Activated CD4-positive, CD25-positive, alpha-beta regulatory T cell treated with anti-CD3 and anti-CD28 coated beads, Interleukin-2, amount 50 U/mL, for 16 hours (primary cell): ENCODE measurements at regions not wholly inside any gene's neighbourhood (a gene's known extent, or its start where the extent isn't known, plus 50 kb on each side); places are given as distances from the start of the nearest gene placed in this dataset.

Experiments
- DNase-seq: peaks from one replicate; pipeline ENCODE4 v3.0.0-alpha.2; 2020; ENCODE audit warnings: low read depth, low spot score

DNA sequence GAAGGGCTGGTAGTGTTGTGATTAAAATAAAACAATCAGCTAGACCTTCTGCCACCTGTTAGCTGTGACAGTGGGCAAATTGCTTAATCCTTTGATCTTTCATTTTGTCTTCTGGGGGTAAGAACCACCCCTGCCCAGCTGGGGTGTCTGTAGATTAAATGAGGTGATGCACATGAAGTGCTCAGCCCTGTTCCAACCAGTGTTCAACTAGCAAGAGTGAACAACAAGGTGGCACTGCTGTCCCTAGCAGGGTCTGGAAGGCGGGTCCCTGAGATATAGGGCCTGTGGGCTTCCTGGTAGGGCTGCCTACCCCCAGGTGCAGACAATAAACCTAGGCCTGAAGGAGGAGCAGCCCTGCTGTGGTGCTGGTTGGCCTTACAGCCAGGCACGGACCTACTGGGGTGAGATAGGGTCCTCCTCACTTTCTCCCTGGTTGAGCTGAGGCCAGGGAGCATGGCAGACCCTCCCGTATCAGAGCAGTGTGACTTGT is 60.6 kb downstream of the ARL6IP4 start:
- DNase-seq = no peak

DNA sequence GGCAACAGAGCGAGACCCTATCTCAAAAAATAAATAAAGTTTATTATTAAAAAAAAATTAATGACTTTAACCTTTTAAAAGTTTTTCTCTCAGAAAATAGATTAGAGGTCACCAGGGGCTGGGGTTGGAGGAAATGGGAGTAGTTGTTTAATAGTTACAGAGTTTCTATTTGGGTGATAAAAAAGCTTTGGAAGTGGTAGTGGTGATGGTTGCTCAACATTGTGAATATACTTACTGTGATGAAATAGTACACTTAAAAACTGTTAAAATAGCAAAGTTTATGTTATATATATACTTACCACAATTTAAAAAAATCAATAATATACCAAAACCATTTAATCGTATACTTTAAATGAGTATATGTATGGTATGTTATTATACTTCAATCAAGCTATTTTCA is 59.6 kb downstream of the ARL6IP4 start:
- no peak for DNase-seq

DNA sequence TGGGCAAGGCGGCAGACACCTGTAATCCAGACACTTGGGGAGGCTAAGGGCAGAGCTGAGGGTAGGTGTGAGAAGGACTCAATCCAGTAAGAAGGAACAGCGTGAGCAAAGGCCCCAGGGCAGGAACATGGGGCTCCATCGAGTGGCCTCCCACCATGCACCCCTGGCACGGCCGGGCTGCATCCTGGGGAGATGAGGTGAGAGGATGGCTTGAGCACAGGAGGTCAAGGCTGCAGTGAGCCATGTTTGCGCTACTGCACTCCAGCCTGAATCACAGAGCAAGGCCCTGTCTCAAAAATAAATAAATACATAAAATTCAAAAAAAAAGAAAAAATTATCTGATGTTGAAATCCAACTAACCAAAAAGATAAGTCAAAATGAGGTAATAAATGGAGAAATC is 58.5 kb downstream of the ARL6IP4 start:
- no peak for DNase-seq

DNA sequence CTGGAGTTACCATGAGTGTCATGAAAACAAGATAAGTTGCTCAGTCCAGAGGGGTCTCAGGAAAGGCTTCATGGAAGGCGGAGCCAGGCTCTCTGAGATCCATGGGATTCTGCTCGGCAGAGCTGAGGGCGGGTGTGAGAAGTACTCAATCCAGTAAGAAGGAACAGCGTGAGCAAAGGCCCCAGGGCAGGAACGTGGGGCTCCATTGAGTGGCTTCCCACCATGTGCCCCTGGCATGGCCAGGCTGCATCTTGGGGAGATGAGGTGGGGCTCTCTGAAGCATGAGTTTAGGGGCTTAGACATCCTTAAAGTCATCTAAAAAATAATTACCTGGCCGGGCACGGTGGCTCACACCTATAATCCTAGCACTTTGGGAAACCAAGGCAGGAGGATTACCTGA is 58.0 kb downstream of the ARL6IP4 start:
- DNase-seq = no peak

DNA sequence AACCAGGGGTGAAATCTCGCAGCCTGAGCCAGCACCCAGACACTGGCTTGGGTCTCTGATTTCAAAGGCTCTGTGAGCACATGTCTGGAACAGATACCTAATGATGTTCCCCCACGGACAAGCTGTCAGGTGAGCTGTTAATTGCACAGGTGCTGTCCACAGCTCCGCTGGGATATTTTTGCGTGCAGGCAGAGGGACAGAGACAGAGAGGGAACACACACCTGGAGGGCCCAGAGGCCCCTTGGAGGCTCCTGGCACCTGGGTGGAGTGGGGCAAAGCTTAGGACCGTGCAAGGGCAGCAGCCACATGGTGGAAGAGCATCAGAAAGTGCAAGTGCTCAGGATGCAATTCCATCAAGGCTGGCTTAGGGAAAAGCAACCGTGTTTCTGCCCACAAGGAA is 57.3 kb downstream of the ARL6IP4 start:
- no peak for DNase-seq

DNA sequence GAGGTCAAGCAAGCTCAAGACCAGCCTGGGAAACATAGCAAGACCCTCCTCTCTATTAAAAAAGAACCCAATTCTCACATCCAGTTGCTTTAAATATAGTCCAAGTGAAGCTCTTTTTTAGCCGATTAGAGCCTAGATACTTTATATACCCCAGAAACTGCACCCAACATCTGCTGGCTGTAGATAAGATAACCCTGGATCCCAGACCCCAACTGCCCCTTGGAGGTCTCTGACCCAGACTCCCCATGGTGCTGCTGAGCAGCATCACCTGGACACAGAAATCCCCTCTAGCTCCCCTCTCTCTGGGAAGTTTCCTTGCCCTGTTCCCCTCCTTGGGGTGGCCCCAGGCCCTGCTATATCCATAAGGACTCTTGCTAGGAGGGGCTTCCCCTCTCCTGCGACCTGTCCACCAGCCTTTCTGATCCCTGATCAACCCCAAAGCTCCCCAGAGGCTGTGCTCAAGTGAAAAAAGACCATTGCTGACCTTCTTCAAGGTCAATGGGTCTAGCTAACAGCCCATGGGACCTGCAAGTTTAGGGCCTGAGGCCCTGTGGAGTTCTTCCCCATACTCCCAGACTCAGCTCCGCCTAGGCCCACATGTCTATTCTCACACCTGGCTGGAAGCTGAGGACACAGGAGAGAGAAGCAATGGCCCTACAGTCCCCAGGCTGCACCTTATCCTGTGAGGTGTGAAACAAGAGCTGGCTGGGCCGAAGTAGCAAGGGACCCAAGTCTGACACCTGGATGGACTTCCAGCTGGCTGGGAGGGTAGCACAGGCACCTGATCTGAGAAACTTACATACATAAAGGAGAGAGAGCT is 56.2 kb downstream of the ARL6IP4 start:
- DNase-seq = no peak

DNA sequence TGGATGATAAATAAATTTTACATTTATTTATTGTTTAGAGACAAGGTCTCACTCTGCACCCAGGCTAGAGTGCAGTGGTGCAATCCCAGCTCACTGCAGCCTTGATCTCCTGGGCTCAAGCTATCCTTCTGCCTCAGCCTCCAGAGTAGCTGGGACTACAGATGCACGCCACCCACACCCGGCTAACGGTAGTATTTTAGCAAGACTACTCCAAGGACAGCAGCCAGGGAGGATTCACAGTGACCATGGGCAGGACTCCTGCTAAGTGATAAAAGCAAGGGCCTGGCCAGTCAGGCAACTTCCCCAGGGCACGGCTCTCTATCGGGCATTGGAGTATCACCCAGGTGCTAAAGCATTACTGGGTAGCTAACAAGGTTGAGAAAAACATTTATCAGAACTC is 55.4 kb downstream of the ARL6IP4 start:
- no peak for DNase-seq

DNA sequence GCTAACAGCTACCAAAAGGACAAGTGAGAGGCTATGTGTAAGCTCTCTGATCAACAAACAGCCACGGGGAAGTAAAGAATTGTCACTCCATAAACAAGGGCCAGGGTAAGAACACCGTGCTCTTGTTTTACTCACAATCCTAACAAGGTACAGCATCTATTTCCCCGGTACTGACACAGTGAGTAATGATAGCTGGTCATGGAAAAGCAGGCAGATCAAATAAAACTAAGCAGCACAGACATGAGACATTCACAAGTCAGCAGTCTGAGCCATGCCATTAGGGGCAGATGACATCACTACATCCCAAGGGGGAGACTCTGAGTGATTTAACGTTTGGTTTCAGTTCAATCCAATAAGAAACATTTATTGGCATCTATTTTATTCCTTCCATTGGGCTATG is 54.4 kb downstream of the ARL6IP4 start:
- no peak for DNase-seq

DNA sequence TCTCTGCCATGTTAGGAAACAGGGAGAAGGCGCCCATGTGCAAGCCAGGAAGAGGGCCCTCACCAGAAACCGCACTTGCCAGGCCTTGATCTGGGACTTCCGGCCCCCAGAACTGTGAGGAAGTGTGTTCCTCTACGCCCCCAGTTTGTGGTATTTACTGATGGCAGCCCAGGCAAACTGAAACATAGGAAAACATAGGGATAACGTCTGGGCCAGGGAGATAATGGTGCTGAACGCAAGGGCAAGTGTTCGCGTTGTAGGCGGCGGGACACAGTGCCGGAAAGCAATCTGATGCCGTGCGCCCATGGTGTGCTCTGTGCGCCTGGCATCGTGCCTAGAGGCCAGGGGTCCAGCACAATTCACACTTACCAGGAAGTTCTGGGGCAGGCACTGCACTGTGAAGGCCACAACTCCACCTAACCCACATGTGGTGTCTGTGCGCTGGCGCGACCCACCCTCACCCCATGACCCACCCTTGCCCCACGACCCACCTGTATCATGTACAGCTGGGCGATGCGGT is 53.6 kb downstream of the ARL6IP4 start:
- no peak for DNase-seq

DNA sequence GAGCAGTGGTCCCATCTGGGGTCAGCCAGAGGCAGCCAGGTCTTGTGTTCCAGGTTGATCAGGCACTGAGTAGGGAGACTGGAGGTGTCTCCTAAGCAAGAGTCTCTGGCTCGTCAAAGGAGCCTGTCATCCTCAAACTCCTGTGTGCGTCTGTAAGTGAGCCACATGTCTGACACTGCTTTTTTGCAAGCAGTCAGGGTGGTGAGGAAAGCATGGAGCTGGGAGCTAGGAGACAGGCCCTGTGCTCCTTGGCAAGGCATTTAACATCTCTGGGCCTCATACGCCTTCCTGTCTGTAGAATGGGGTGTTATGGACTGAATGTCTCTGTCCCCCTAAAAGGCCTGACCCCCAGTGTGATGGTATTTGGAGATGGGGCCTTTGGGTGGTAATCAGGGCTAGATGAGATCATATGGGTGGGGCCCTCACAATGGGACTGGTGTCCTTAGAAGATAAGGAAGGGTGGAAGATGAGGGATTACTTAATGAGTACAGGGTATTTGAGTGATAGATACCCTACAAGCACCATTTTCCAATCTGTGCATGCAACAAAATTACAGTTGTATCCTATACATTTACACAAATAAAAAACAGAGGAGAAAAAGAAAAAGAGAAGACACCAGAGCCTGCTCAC is 53.0 kb downstream of the ARL6IP4 start:
- DNase-seq = no peak

DNA sequence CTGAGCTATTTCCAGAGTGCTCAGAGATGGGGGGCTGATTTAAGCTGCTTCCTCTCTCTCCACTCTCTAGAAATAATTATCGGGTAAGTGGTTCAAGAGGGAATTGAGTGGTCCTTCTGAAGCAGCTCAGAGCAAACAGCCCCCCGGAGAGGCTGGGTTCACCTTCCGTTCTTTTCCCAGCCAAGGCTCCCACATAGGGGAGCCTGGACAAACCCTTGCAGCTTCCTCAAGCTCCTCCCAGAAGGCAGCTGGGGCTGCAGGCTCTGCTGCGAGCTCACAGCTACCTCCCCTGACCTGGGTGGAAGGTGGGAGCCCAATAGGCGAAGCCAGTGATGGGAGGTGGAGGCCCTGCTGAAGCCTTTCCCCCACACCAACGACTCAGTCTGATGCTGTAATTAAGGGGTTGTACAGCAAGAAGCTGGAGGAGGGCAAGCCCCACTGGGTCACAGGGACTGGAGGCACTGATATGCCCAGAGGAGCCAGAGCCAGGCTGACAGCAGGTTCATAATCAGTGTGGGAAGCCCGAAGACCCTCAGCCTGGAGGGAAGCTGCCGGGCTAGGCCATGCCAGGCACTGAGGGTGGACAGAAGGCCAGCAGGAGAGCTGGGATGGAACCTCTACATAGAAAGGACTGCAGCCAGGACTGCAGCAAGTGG is 52.4 kb downstream of the ARL6IP4 start:
- no peak for DNase-seq
